Neural cell (in vitro differentiated cells): ENCODE measurements at regions not wholly inside any gene's neighbourhood (a gene's known extent, or its start where the extent isn't known, plus 50 kb on each side); places are given as distances from the start of the nearest gene placed in this dataset.

Experiments
- CTCF ChIP-seq: fragments of 450-650 bp; IDR thresholded peaks from 2 replicates; pipeline ENCODE4 v1.5.1; 2014; ENCODE audit warnings: antibody characterized with exemption, mild to moderate bottlenecking, moderate library complexity; ENCODE audit not compliant: poor library complexity, severe bottlenecking
- EP300 ChIP-seq: fragments of 450-650 bp; conservative IDR thresholded peaks from 2 replicates; pipeline ENCODE4 v1.6.1; 2014; ENCODE audit warnings: antibody characterized with exemption, mild to moderate bottlenecking, moderate library complexity; ENCODE audit not compliant: poor library complexity, severe bottlenecking
- EZH2 ChIP-seq: fragments of 200-600, 300-800 bp; shearing (Covaris generic), sonication (generic); IDR thresholded peaks from 2 replicates; pipeline ENCODE4 v1.6.1; 2014; ENCODE audit warnings: antibody characterized with exemption, low read length, borderline replicate concordance, mild to moderate bottlenecking; ENCODE audit not compliant: insufficient read depth, poor library complexity, severe bottlenecking
- MXI1 ChIP-seq: fragments of 450-650 bp; conservative IDR thresholded peaks from 2 replicates; pipeline ENCODE4 v1.6.1; 2014; ENCODE audit warnings: antibody characterized with exemption, mild to moderate bottlenecking; ENCODE audit not compliant: poor library complexity, severe bottlenecking
- POLR2AphosphoS5 ChIP-seq: IDR thresholded peaks from 2 replicates; pipeline ENCODE4 v1.6.1; 2012
- RAD21 ChIP-seq: fragments of 450-650 bp; conservative IDR thresholded peaks from 2 replicates; pipeline ENCODE4 v1.6.1; 2014; ENCODE audit warnings: antibody characterized with exemption, mild to moderate bottlenecking, moderate library complexity
- REST ChIP-seq: IDR thresholded peaks from 2 replicates; pipeline ENCODE4 v1.6.1; 2012; ENCODE audit warnings: borderline replicate concordance
- SMC3 ChIP-seq: fragments of 450-650 bp; conservative IDR thresholded peaks from 2 replicates; pipeline ENCODE4 v1.6.1; 2014; ENCODE audit warnings: antibody characterized with exemption, mild to moderate bottlenecking, moderate library complexity; ENCODE audit not compliant: poor library complexity
- TAF1 ChIP-seq: IDR thresholded peaks from 2 replicates; pipeline ENCODE4 v1.6.1; 2012; ENCODE audit warnings: low read depth

- TF ChIP-seq SMC3 (no peak), EZH2 (no peak), POLR2AphosphoS5 (no peak), CTCF (no peak), TAF1 (no peak), MXI1 (no peak), EP300 (no peak), RAD21 (no peak), REST (no peak)
These were observed 90.6 kb downstream of the MRPL14 start for GRCh38 chr6:44036699-44037101.
